ENCODE measurements at regions not wholly inside any gene's neighbourhood (a gene's known extent, or its start where the extent isn't known, plus 50 kb on each side); places are given as distances from the start of the nearest gene placed in this dataset.

DNA sequence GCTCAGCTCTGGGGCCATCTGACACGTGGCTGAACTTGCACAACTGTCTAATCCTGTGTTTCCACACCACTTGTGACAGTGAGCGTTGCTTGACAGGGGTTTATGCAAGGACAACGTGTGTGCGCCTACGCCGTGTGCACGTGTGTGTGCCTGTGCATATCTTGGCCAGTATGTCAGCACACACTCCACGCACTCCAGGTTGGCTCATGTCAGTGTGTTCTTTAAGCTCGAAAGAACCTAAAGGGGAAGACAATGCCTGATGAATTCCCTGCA is 85.6 kb upstream of the SALL3 start:
- no peak for DNase-seq (ENCODE audit: low spot score)

DNA sequence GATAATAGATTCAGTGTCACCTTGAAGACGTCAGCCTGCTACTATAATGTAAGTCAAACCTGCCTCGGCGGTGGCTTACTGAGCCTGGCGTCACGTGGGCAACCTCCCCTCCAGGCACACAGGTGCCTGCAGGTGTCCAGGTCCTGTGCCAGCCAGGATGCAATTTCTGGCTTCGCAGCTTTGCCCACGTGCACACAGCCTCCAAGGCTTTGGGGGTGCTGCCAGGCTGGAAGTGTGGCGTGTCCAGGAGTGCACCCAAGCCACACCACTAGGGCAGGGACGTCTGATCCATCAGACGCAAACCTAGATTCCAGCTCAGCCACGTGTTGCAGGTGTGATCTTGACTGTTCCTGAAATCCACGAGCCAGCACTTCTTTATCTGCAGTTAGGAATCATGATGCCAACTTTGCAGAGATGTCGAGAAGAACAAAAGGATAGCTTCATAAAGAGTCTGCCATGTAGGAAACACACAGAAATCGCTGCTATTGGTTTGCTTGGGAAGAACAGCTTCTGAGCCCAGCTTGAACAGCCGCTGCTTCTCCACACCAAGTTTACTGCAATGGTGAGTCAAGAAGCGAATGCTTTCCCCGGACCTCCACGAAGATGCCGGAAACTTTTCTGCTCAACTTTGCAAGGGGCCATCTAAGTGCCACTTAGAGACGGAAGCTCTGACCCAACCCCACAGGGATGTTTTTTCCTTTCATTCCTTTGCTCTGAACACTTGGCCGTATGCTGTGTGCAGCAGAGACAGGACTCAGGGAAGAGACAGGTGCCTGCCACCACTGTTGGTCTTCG is 84.2 kb upstream of the SALL3 start:
- DNase-seq (ENCODE audit: low spot score) = no peak

DNA sequence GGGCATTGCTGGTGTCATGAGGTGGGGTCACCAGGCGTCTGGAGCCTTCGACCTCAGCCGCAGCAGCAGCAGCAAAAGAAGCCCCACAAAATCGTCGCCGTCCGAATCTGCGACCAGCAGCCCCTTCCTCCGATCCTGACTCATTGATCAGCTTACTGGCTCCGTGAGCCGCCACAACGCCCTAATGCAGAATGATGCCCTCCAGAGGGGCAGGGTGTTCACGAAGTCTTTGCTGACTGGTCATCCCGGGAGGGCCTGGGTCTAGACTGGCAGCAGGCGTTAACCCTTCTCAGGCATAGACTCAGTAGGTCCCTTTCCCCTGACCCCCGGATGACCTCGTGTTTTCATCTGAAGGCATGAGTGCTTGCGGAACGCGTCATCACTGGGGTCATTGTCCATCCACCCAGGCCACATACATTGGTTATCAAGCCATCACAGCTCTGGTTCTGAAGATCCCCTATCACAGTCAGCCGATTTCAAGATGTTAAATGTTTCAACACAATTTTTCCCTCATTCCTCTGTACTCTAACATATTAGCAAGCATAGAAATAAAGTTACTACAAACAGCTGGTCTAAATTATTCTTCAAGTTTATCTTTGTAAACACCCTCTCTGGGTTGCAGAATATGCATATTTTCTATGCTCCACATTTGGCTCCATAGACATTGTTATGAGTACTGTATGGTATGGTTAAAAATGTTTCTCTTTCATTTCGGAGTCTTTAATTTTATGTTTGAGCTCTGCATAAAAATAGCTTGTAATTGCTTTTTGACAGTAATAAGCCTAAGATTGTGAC is 83.3 kb upstream of the SALL3 start:
- DNase-seq (ENCODE audit: low spot score) = no peak

DNA sequence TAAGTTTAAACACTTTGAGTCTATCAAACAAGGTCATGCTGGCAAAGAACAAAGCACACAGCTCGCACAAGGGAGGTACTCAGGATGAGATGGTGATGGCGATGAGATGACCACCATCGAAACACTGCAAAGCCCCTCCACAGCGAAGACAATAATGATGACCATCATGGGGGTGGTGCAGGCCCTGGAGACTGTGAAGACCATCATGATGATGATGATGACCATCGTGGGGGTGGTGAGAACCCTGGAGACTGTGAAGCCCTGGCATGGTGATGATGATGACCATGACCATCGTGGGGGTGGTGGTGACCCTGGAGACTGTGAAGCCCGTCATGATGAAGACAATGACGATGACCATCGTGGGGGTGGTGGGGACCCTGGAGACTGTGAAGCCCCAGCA is 81.6 kb upstream of the SALL3 start:
- DNase-seq (ENCODE audit: low spot score) = no peak

DNA sequence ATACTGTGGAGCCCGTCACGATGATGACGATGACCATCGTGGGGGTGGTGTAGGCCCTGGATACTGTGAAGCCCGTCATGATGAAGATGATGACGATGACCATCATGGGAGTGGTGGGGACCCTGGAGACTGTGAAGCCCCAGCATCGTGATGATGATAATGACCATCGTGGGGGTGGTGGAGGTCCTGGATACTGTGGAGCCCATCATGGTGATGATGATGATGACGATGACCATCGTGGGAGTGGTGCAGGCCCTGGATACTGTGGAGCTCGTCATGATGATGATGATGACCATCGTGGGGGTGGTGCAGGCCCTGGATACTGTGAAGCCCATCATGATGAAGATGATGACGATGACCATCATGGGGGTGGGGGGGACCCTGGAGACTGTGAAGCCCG is 81.0 kb upstream of the SALL3 start:
- DNase-seq (ENCODE audit: low spot score) = no peak

DNA sequence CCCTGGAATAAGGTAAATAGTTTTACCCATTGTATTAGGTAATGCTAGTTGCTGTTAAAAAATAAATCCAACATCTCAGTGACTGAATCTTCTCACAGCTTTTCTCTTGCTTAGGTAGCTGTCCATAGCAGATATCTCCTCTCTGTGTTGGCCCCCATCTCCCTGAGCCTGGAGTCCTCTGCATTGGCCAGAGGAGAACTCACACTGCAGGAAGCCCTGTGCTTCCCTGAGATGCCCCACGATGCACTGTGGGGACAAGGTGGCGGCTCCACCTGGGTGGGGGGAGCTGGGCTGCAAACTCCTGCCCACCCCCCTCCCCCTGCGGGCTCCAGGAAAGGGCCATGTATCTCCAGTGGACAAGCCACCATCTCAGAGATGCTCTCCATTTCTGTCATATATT is 80.4 kb upstream of the SALL3 start:
- no peak for DNase-seq (ENCODE audit: low spot score)

GRCh38 chr18:78900938-78901909 is 78.4 kb upstream of the SALL3 start:
- DNase-seq (ENCODE audit: low spot score) = no peak

- DNase-seq (ENCODE audit: low spot score) = no peak
Observed at GRCh38 chr18:78901923-78902794, 77.5 kb upstream of the SALL3 start.

GRCh38 chr18:78902795-78903435 is 76.7 kb upstream of the SALL3 start:
- DNase-seq (ENCODE audit: low spot score) = no peak

DNA sequence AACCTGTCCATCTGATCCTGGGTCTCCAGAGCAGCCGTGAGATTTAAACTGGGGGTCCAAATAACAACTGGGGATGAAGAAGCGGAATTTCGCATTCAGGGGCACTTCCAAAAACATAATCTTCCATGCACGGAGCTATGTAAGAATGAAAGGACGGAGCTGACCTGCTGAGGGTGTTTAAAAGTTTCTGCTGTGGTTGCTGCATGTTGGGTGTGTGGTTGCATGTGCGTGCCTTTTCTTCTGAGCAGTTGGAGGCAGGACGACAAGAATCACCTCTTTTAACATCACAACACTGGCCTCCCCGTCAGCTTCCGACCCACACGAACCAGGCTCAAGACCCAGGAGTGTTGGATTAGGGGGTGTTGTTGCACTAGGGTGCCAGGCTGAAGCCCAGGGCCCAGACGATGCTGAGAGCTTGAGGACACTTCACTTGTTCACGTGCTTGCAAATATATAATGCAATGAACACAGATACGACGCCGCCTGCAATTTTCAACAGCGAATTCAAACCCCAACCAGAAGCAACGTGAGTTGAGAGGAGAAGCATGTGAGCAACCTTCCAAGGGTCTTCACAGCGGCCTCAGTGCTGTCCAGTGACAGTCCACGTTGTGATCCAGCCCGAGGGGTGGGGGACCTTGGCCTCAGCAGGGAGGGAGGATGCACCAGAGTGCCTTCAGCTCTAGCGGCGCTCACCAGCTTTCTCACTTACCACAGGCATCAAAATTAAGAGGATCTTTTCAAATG is 76.0 kb upstream of the SALL3 start:
- no peak for DNase-seq (ENCODE audit: low spot score)

- no peak for DNase-seq (ENCODE audit: low spot score)
Observed at GRCh38 chr18:78904179-78904531, 75.5 kb upstream of the SALL3 start.

DNA sequence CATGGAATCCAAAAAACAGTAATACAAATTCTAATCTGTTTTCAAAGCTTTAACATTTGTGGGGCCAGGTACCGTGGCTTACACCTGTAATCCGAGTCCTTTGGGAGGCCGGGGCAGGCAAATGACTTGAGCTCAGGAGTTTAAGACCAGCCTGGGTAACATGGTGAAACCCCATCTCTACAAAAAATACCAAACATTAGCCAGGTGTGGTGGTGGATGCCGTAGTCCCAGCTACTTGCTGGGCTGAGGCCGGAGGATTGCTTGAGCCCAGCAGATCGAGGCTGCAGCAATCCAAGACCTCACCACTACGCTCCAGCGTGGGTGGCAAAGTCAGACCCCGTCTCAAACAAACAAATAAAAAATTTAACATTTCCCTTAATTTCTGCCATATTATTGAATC is 74.3 kb upstream of the SALL3 start:
- no peak for DNase-seq (ENCODE audit: low spot score)

- DNase-seq (ENCODE audit: low spot score) = no peak
Observed at GRCh38 chr18:78906066-78906465, 73.6 kb upstream of the SALL3 start.

GRCh38 chr18:78908462-78909260 is 71.0 kb upstream of the SALL3 start:
- no peak for DNase-seq (ENCODE audit: low spot score)

GRCh38 chr18:78911751-78912283 is 67.8 kb upstream of the SALL3 start:
- DNase-seq (ENCODE audit: low spot score) = no peak

DNA sequence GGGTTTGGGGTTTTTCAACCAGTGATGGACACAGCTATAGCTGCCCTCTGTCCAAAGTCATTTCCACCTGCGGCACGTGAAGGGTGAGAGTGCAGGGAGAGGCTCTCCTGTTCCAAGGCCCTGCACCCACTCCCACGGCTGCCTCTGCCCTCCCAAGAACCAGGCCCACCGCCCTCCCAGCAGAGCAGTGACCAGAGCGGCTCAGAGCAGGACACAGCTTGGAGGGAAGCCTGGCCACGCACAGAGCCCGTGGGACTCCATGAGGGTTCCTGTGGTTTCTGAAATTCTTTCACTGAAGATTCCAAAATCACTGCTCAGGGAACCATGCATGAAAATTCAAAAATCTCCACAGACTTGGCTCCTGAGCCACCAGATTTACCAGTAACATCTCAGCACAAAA is 67.3 kb upstream of the SALL3 start:
- DNase-seq (ENCODE audit: low spot score) = no peak

DNA sequence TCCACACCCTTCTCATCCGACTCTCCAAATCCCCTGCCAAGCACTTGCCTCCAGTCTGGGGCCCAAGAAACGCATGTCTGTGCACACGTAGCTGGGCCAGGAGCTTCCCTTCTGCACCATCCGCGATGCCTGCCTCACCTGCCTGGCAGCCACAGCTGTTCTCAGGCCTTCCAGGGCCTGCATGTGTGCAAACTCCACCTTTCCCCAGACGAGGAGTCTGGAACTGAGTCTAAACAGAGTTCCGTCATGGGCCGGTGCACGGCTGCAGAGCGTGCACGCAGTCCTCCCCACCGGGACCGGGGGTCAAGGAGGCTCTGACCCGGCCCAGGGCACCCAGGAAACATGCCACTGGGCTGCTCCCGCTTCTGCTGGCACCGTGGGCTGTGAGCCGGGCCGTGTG is 66.8 kb upstream of the SALL3 start:
- no peak for DNase-seq (ENCODE audit: low spot score)

DNA sequence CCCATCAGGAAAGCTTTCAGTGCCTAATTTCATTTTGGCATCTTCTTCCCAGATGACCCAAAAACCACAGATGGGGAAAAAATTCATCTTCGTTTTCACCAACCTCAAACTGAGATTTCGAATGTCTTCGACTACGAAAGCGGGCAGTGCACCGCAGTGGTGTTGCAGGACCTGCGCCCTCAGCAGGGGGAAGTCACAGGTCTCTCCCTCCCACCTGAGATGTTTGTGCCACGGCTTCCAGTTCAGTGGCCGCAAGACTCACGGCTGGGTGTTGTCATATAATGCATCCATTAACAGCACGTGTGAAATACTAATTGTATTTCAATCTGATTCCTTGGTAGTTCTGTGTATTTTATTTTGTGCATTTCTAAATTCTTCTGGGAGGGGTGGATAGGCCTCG is 66.2 kb upstream of the SALL3 start:
- DNase-seq (ENCODE audit: low spot score) = no peak

DNA sequence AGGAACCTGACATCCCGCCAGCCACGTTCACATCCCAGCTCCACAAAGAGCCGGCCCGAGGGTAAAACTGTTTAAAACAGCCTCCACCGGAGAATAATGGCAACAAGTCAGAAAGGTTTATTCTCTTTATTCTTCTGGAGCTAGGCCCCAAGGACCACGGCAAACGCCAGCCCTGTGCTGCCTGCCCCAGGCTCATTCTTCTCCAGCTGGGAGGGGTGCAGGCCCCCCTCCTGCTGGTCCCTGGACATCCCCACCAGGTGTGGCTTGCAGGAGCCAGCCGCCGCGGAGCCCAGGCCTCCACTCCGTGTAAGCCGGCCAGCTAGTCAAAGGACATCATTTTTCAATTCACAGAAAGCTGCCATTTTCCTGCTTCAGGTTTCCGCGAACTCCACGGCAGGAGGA is 65.8 kb upstream of the SALL3 start:
- DNase-seq (ENCODE audit: low spot score) = no peak
